ENCODE measurements at regions not wholly inside any gene's neighbourhood (a gene's known extent, or its start where the extent isn't known, plus 50 kb on each side); places are given as distances from the start of the nearest gene placed in this dataset.

- Histone ChIP-seq H2AFZ (no peak overlapping the region), H3K4me2 (no peak overlapping the region), H3F3A (replicated peaks; ENCODE audit: low read depth) (0 out of 2 replicates have a peak, but pooled peaks cover 3% of the 10 kb centered on the region), H3K27me3 (ENCODE audit: insufficient read depth) (0 out of 2 replicates have a peak, but pooled peaks cover 9% of the 10 kb centered on the region), H3K79me2 (replicated peaks; ENCODE audit: insufficient read depth) (no peaks in the 10 kb centered on the region), H3K4me1 (ENCODE audit: insufficient read depth) (peaks cover 34% of the 10 kb centered on the region), H3K9me2 (ENCODE audit: insufficient read depth) (no peaks in the 10 kb centered on the region), H3K36me3 (ENCODE audit: insufficient read depth) (no peaks in the 10 kb centered on the region), H4K20me1 (replicated peaks; ENCODE audit: insufficient read depth) (no peaks in the 10 kb centered on the region), H3K4me3 (no peak overlapping the region), H3K27ac (ENCODE audit: low read depth) (no peak overlapping the region)
- Mint-ChIP-seq H3K27ac (no peak overlapping the region), H3K9me3 (no peaks in the 10 kb centered on the region), H3K36me3 (ENCODE audit: low read depth) (no peaks in the 10 kb centered on the region), H3K27me3 (ENCODE audit: insufficient read depth, low read depth, poor library complexity) (peaks cover 25% of the 10 kb centered on the region), H3K4me1 (peaks cover 43% of the 10 kb centered on the region), H3K4me3 (no peak overlapping the region)
- no peak for ATAC-seq
- TF ChIP-seq JUNB (IDR thresholded peaks at IDR 0.05; ENCODE audit: unreplicated experiment) (no peak), ZNF114 (CRISPR knock-in tag; IDR thresholded peaks at IDR 0.05) (no peak), POLR2AphosphoS5 (IDR thresholded peaks at IDR 0.05; ENCODE audit: low read depth) (no peak), REST (IDR thresholded peaks at IDR 0.05; ENCODE audit: unreplicated experiment) (no peak), CREB1 (CRISPR knock-in tag; IDR thresholded peaks at IDR 0.05; ENCODE audit: low read depth) (no peak), NANOG (IDR thresholded peaks at IDR 0.05; ENCODE audit: borderline replicate concordance) (no peak), EZH2 (IDR thresholded peaks at IDR 0.05; ENCODE audit: low read depth, unreplicated experiment) (no peak), STAT1 (IDR thresholded peaks at IDR 0.05; ENCODE audit: unreplicated experiment) (no peak), ZNF331 (CRISPR knock-in tag; IDR thresholded peaks at IDR 0.05; ENCODE audit: low read depth) (no peak), CTCF (conservative IDR thresholded peaks at IDR 0.05; ENCODE audit: low read depth in 2 of 2) (no peak), EZH2phosphoT487 (IDR thresholded peaks at IDR 0.05; ENCODE audit: unreplicated experiment) (no peak), ZNF462 (CRISPR knock-in tag; IDR thresholded peaks at IDR 0.05) (no peak), ETS1 (IDR thresholded peaks at IDR 0.05) (no peak)
- no peak for DNase-seq (ENCODE audit: low spot score)
Measured at GRCh38 chr11:119798656-119799055, 69.7 kb upstream of the NECTIN1 start.
